Fibroblast of skin of left quadriceps (primary cell): ENCODE measurements at regions not wholly inside any gene's neighbourhood (a gene's known extent, or its start where the extent isn't known, plus 50 kb on each side); places are given as distances from the start of the nearest gene placed in this dataset.

Source experiments
- DNase-seq, 2 experiments: peaks; one replicate each; pipeline ENCODE4 v3.0.0-alpha.2; 2013; ENCODE audit warnings: low read depth in 2 of 2

DNA sequence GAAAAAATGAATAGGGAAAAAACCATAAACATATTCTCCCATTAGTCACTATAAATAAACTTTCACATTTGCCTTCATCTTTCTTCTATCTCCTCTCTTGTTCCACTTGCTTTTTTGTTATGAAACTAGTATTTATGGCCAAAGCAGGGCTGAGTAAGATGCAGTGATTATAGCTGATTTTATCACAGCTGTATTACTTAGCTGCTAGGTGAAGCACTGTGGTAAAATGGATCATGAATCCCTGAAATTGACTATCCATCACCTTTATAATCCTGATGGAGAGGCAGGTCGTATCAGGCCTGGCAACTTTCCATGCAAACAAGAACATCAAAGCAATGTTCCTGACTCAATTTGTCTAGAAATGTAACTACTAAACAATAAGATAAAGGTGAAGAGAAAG, 471.6 kb downstream of the TUSC7 start:
- no peak for DNase-seq

DNA sequence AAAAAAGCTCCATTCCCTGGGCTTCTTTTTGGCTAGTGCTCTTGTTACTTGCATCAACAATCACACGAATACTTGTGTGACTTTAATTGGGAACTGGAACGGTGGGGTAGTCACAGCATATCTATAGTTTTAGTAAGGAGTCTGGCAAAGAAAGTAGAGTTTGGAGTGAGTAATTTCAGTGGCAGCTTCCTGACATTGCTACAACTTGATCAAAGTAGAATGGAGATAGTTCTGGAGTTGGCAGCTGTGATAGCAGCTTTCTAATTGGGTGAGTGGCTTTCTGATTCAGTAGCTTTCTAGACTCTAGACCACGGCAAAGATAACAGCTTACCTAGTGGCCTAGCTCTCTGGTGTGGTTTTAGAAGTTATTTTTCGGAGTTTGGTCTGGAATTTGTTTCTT, 475.0 kb downstream of the TUSC7 start:
- DNase-seq = peak in 1 of 2 experiments; percentile 28

DNA sequence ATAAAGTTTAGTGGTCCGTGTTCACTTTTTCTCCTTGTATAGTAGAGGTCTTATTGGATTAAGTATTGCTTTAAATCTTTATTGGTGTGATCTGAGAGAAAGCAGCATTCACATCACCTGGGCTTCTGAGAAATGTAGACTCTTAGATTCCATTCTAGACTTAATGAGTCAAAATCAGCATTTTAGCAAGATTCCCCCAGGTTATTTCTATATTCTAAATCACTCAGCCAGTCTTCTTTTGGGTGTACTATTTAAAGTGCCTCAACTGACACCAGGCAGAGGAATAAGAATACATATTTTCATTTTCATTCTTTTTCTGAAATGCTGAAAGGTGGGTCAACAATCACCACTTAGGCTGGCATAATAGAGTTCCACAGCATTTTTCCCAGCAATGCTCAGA, 481.7 kb downstream of the TUSC7 start:
- no peak for DNase-seq

DNA sequence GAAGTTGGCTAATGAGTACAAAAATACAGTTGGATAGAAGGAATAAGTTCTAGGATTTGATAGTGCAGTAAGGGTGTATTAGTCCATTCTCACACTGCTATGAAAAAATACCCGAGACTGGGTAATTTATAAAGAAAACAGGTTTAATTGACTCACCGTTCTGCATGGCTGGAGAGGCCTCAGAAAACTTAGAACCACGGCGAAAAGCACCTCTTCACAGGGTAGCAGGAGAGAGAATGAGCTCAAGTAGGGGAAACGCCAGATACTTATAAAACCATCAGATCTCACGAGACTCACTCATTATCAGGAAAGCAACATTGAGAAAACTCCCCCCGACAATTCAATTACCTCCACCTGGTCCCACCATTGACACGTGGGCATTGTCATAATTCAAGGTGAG, 483.3 kb downstream of the TUSC7 start:
- no peak for DNase-seq

DNA sequence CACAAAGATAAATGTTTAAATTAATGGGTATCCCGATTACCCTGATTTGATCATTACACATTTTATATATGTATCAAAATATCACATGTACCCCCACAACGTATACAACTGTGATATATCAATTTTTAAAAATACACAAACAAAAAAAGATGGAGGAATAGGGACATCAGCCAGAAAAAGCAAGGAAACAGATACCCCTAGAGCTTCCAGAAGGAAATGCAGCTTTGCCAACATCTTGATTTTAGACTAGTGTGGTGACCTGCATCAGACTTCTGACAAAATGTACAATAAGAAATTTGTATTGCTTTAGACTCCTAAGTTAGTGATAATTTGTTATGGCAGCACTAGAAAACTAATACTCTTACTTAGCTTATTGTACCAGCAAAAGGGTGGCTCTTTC, 483.8 kb downstream of the TUSC7 start:
- DNase-seq = peak in 1 of 2 experiments; percentile 16

DNA sequence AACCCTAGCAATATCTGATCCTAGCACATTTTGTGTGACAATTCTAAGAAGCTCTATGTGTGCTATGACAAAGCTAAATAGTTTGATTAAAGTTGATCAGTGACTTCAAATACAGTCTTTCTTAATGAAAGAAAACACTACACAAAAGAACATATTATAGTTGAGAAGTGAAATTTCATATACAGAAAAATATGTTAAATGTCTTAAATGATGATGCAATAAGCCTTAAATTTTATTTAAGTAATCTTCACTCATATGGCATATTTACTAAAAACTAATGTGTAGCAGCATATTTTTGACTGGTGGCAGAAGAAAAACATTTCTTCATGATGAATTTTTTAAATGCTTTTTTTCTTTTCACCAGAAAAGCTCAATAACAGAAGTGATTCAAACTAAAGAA, 485.5 kb downstream of the TUSC7 start:
- no peak for DNase-seq

DNA sequence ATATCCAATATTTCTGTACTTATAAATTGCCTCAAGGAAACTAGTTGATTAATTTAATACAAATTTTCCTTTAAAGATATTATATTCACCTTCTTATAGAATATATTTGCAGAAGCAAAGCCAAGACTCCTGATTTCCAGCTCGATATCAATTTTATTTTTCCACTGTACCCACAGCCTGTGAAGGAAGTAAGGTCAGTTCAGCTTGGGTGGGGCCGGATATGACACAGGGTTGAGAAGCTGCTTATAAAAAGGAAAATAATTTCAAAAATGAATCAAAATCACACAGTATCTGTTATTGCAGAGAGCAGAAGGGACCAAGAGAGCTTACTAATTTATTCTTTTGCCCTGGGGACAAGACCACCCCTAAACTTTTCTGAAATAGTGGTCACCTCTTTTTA, 491.4 kb downstream of the TUSC7 start:
- no peak for DNase-seq

DNA sequence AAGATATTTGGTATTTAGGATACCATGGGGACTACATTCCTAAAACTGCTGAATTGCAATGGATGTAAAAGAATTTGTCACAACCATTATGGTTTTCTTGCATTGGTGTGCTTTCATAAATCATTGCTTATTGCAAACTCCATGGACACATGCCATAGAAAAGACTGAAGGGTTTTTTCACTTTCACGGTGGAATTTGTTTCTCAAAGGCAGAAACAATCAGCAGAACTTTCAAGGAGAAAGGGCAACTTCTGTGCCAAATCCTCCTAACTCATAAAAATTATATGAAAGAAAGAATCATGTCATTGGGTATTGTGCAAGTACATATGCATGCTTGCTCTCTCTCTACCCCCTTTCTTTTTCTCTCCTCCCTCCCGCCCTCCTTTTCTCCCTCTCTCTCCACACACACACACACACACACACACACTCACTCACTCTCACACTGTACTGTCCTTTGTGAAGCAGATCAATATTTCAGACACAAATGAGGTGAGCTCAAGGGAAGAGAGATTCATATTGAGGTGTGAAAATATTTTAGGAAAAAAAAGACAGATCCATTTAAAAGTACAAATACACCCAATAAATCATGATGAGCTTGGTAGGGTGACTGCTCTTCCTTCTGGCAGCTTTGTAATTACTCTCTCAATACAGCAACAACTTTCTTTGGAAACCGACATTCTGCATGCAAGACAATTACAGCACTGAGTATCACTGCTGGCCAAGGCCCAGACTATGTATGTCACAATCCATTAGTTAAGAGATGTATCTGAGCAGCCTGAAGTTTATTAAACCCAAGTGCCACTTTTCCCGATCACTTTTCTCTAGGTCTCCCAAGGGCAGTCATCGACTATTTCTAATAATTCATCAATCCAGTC, 492.6 kb downstream of the TUSC7 start:
- peak; percentile 32 to 34 for DNase-seq

DNA sequence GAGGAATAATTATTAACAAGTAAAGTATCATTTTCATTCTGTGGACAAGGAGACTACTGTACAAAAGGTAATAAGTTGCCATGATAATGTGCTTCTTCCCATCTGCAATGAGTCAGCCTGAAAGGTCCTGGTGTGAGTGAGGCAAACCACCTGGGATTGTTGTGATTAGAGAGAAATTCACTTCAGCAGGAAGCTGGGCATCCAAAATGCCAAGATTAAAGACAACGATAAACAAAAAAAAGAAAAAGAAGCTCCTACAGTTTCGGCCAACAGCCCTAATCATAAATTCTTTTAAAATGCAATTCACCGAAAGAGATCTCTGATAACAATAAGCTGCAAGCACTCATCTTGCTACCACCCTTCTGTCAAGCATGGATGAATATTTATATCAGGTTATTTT, 507.8 kb downstream of the TUSC7 start:
- no peak for DNase-seq

DNA sequence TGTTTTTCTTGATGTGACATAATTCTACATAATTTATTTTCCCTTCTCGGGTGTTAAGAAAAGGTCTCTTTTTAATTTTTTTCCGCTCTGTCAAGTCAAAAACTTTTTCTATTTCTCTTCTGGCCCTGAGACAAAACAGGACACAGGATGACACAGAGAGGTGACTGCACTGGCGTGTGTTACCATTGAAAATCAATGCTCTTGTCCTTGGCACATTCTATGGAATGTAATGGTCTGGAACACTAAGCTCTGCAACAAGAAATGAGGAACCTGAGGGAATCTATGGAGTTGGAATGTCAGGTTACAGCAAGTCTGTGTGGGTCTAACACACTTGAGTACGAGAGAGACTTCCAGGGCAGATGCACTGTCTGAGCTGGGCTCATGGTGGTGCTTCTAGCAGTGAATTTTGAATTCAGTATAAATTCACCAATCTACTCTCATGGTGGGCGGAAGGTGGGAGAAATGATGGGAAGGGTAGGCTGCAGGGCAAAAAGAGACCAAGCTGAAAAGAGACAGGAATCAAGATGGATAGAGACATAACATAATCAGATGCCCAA, 508.3 kb downstream of the TUSC7 start:
- no peak for DNase-seq

DNA sequence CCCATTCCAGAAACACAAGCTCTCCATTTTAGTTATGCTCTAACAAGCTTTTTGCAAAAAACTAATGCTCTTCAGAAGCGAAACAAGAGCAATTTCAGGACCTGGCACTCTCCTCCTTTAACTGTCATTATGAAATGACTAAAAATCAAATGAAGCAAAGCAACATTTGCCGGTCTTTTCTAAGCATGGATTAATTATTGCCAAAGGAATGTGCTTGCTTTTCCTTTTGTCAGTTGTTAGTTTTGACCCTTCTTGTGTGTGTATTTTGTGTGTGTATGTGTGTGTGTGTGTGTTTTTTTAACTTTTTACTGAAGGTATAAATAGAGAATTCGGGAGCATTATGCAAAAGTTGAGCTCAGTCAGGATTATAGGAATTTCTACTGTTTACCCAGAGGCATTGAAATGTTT, 509.1 kb downstream of the TUSC7 start:
- no peak for DNase-seq

DNA sequence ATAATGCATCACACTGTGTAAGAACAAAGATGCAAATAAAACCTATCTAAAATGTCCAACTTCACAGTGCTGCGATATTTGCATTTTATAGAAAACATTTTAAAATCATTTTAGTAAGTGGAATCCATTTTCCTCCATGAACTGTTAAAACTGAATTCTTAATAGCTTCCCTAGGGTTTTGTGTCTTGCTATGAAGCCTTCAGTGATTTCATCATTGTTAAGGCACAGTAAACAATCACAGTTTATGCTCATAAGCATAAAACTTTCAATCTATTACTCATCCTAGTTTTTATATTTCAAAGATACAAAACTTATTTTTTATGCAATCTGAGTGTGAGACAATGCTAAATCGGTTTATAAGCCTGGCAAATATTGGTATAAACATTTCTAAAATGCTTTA, 509.7 kb downstream of the TUSC7 start:
- DNase-seq = no peak

DNA sequence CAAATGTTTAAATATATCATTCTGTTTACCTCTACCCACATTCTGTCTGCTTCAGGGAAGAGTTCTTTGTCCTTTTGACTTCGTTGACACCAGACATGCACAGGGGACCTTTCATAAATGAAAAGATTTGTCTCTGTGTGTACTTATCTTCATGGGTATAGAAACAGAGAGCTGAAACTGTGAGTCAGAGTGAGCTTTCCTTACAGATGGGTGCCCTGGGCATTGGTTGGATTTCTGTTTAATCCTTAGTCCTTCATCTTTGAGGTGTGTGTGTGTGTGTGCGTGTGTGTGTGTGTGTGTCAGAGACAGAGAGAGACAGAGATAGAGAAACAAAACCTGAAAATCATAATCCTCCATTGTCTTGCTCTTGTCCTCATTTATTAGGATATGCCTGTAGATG, 517.4 kb downstream of the TUSC7 start:
- DNase-seq = no peak

DNA sequence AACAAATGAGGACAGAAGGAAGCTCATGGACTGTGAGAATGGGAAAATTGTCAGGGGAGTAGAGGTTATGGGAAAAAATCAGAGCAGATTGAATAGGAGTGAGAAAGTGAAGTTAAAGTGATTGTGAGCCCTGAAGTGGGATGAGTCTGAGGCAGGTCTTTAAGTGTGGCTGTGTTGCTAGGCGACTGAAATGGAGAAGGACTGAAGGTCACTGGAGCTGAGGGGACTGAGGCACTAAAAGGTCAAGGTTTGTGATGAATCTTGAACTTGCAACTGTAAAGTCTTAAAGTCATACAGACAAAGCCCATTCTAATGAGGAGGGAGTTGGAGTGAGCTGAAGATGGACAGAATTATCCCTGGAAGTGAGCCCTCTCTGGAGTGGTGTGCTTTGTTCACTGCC, 518.9 kb downstream of the TUSC7 start:
- DNase-seq = no peak

DNA sequence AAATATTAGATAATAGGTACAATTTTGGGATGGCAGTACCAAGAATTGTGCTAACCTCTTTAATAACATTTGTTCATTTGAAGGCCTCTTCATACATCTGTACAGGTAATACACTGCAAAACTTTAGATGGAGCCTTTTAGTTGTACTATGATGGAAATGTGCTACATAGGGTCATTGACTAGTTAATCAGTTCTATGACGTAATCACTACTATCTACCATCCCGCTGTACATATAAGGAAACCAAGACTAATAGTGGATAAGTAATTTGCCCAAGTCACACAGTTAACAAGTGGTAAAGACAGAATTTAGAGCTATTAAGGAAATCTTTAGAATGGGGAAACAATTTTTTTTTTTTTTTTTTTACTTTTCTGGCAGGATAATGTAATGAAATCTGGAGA, 521.3 kb downstream of the TUSC7 start:
- no peak for DNase-seq

DNA sequence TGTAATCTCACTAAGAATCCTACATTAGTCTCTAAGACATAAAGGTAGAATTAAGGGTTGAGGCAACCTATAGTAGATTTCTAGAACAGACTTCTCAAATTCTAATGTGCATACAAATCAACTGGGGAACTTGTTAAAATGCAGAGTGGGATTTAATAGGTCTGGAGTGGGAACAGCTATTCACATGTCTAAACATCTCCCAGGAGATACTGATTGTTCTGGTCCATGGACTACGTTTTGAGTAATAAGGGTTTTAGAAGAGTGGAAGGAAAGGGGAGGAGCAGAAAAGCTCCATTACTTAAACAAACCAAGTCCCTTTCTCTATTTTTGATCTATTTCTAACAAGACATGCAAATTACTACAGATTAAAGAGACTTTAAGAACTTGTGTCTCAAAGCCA, 524.8 kb downstream of the TUSC7 start:
- no peak for DNase-seq

DNA sequence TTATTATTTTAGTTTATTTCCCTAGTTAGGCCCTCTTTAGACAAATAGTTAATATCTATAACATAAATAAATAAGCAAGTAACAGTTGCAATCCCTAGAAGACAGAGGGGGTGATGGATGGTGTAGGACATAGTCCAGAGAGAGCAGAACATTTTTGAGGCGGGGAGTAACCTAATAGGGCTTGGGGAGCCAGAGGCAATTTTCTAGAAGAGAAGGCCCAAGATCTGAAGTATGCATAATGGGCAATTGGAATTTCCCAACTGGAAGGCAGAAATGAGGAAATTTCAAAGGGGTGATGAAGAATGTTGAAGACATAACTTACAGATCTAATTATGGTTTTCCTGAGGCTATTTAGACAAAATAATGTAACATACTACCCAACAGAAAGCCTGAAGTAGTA, 525.7 kb downstream of the TUSC7 start:
- DNase-seq = no peak

DNA sequence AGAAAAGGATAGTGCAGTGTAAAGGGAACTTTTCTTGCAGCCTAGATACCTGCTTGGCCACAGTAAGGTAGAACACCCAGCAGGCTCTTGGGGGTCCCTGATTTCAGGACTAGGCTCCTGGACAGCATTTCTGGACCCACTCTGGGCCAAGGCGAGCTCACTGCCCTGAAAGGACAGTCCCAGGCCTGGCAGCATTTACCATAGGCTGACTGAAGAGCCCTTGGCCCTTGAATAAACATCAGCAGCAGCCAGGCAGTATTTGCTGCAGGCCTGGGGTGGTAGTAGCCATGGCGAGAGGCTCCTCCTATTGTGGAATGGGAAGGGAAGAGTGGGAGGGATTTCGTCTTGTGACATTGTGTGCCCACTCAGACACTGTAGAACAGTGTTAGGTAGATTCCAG, 529.2 kb downstream of the TUSC7 start:
- DNase-seq = no peak

DNA sequence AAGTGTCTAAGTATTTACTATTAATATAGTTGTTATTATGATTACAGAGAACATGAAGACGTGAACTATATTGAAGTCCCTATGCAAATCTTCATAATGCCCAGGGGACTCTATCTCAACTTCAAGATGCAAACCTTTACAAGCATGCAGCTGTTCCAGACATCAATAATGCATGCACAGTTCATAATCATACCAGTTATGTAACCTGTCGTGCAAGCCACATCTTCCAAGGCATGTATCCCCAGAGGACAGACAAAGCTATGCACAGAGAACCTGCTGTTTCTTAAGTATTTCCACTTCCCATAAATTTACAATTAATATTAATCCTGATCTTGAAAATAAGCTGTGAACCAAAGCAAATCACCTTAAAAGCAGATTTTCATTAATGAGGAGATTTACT, 534.1 kb downstream of the TUSC7 start:
- DNase-seq = no peak

DNA sequence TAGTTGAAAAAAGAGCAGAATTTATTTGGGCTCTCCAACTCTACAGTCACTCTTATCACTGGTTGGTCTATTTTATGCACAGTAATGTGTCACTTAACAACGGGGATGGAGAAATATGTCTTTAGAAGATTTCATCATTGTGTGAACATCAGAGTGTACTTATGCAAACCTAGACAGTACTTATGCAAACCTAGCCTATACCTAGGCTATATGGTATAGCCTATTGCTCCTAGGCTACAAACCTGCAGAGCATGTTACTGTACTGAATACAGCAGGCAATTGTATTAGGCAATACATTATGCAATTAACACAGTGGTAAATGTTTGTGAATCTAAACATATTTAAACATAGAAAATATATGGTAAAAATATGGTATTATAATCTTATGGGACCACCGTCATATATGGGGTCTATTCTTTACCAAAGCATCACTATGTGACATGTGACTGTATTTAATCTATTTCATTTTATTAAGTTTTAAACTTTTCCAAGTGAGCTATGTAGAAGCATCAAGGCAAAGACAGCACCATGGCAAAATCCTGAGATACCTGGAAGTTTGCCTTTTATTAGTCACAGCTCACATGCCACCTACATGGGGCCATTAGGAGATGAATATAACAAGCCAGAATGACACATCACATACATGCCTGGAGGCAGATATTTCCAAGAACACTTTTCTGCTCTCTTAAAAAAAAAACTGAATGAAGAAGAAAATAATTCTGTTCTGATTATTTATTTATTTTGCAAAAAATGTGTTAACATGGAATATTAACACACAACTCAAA, 537.4 kb downstream of the TUSC7 start:
- DNase-seq = no peak

DNA sequence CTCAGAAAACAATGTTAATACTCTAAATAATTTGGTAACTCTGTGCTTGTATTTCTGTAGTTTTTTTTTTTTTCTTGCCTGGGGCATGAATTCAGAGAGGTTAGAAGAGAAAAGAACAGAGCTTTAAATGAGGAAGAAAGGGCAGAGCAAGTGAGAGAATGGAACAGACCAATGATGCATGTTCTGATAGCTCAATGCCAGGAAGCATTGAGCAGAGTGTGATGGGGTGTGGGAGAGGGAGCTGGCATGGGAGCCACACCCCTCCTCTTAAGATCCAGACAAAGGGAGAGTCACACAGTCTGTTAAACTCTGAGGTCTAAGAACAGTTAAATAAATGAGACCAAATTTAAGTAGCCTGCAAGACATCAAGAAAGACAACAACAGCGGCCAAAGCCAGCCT, 538.6 kb downstream of the TUSC7 start:
- DNase-seq = no peak

DNA sequence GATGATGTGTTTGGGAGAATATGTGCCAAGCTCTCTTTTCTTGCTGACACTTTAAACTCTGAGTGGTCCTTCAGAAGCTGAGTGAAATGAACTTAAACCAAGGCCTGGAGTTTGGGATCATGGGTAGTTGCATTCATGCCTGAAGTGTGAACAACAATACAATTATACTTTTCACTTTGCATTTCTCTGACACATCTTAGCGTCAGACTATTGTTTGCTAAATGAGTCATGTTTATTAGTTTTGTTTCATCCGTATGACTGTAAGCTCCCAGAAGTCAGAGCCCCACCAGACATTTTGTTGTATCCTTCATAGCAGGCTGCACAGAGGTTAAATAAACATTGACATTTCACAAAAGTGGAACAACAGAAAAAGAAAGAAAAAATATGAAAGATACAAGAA, 542.6 kb downstream of the TUSC7 start:
- no peak for DNase-seq

DNA sequence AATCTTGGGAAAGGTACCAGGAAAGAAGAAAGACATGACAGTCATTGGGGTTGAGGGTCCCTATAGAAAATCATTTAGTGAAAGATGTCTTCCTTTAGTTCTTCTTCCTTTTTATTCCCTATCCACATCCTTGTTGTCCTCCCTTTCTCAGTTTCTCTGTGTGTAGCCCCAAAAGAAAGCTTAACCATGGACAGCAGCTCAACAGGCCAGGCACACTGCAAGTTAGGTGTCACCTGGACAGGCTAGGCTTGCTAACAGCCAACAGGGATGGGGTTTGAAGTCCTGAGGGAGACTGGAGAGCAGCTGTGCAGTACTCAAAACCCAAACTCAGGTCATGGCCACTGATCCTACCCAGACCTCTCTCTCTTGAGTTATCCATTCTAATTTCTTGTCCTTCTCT, 543.1 kb downstream of the TUSC7 start:
- no peak for DNase-seq
